ENCODE measurements at regions not wholly inside any gene's neighbourhood (a gene's known extent, or its start where the extent isn't known, plus 50 kb on each side); places are given as distances from the start of the nearest gene placed in this dataset.
"Not testable (repeated sequence)": the region's sequence is repeated elsewhere in the genome, so short reads cannot be mapped to it uniquely, and the experiment has no call there.

- no peak for DNase-seq (ENCODE audit: low spot score)
Observed at GRCh38 chr11:45384711-45385241, 98.6 kb upstream of the SYT13 start.

GRCh38 chr11:45384016-45384415 lies 97.9 kb upstream of the SYT13 start:
- DNase-seq (ENCODE audit: low spot score): no peak

GRCh38 chr11:45383224-45383623 lies 97.1 kb upstream of the SYT13 start:
- no peak for DNase-seq (ENCODE audit: low spot score)

- no peak for DNase-seq (ENCODE audit: low spot score)
Observed at GRCh38 chr11:45382133-45382878, 96.2 kb upstream of the SYT13 start.

GRCh38 chr11:45379162-45379863 lies 93.2 kb upstream of the SYT13 start:
- DNase-seq (ENCODE audit: low spot score): no peak

- no peak for DNase-seq (ENCODE audit: low spot score)
Observed at GRCh38 chr11:45378516-45378915, 92.4 kb upstream of the SYT13 start.

GRCh38 chr11:45374653-45375059 lies 88.5 kb upstream of the SYT13 start:
- no peak for DNase-seq (ENCODE audit: low spot score)

- no peak for DNase-seq (ENCODE audit: low spot score)
Observed at GRCh38 chr11:45374130-45374529, 88.0 kb upstream of the SYT13 start.

GRCh38 chr11:45373506-45374035 lies 87.4 kb upstream of the SYT13 start:
- no peak for DNase-seq (ENCODE audit: low spot score)

GRCh38 chr11:45372414-45372813 lies 86.3 kb upstream of the SYT13 start:
- not testable (repeated sequence) for DNase-seq (ENCODE audit: low spot score)

- peak; percentile 72 for DNase-seq (ENCODE audit: low spot score)
Observed at GRCh38 chr11:45371251-45372115, 85.3 kb upstream of the SYT13 start.

- no peak for DNase-seq (ENCODE audit: low spot score)
Observed at GRCh38 chr11:45369313-45369712, 83.2 kb upstream of the SYT13 start.

GRCh38 chr11:45368697-45369096 lies 82.6 kb upstream of the SYT13 start:
- DNase-seq (ENCODE audit: low spot score): no peak

GRCh38 chr11:45366619-45367190 lies 80.6 kb upstream of the SYT13 start:
- no peak for DNase-seq (ENCODE audit: low spot score)

- DNase-seq (ENCODE audit: low spot score): no peak
Observed at GRCh38 chr11:45365961-45366618, 79.9 kb upstream of the SYT13 start.

GRCh38 chr11:45362636-45363035 lies 76.5 kb upstream of the SYT13 start:
- DNase-seq (ENCODE audit: low spot score): no peak

GRCh38 chr11:45361551-45361950 lies 75.4 kb upstream of the SYT13 start:
- no peak for DNase-seq (ENCODE audit: low spot score)

GRCh38 chr11:45355706-45356041 lies 69.5 kb upstream of the SYT13 start:
- no peak for DNase-seq (ENCODE audit: low spot score)

- DNase-seq (ENCODE audit: low spot score): peak; percentile 81
Observed at GRCh38 chr11:45354976-45355705, 69.0 kb upstream of the SYT13 start.

GRCh38 chr11:45348729-45349128 lies 62.6 kb upstream of the SYT13 start:
- DNase-seq (ENCODE audit: low spot score): no peak
